ENCODE measurements at regions not wholly inside any gene's neighbourhood (a gene's known extent, or its start where the extent isn't known, plus 50 kb on each side); places are given as distances from the start of the nearest gene placed in this dataset.

DNA sequence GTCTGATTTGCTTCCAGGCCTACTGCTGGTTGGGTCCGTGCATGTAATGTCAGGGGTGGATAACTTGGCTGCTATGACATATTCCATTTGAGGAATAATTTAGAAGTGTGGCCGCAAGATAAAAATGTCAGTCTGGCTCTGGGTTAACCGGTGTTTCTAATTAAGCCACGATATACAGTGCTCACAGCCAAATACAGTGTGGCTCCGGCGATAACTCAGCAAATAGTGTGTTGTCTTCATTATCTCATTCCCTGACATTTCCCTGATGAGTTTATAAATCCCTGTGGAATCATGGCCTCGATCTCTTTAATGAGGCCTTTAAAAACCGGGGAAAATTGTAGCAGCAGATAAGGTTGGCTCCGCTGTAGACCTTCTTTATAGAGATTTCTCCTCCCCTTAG lies 1125.0 kb downstream of the TYW1 start:
- TF ChIP-seq EZH2phosphoT487 (IDR thresholded peaks at IDR 0.05; ENCODE audit: insufficient read depth, low read depth) (no peak), EZH2 (IDR thresholded peaks at IDR 0.05; ENCODE audit: insufficient read depth, poor library complexity, severe bottlenecking) (no peak)

Measured in GM23248 (cell line).